K562 (cell line): ENCODE measurements at regions not wholly inside any gene's neighbourhood (a gene's known extent, or its start where the extent isn't known, plus 50 kb on each side); places are given as distances from the start of the nearest gene placed in this dataset.

Experiments used
- ATAC-seq: fragments of 200-7000 bp; cut with Tn5 transposase; 3 replicates; pipeline ENCODE4 v1.9.1; 2020; ENCODE audit warnings: moderate library complexity
- BruUV-seq: library from RNA; stranded (reverse); fragments of 400-500 nt; replicated peaks from 2 replicates; lab custom pipeline; 2021; lab: Mats Ljungman, UMichigan
- CTCF ChIA-PET: fragments of 300-600 bp; formaldehyde crosslinking; extraction: SDS; loops from one replicate; lab custom pipeline; 2021; ENCODE audit warnings: low intra/inter-chr PET ratio; lab: Yijun Ruan, JAX
- POLR2A ChIA-PET: fragments of 300-600, 350-650 bp; sonication (Branson Sonifier 250); formaldehyde crosslinking; extraction: SDS; loops from one replicate; lab custom pipeline; 2021; ENCODE audit warnings: antibody characterized with exemption, inconsistent platforms; lab: Yijun Ruan, JAX
- DNase-seq, 4 experiments: peaks; one replicate each; pipeline versions ENCODE4 v3.0.0 to v3.0.0-alpha.2; 2011 to 2018; ENCODE audit warnings: low spot score in 3 of 4, mixed read lengths in 3 of 4; ENCODE audit errors: extremely low read depth in 1 of 4
- FAIRE-seq: peaks from 2 replicates; lab custom pipeline; 2011; peaks lifted over from hg19 to GRCh38; lab: Jason Lieb, UNC
- H2AFZ ChIP-seq: 2 replicates; pipeline ENCODE4 v1.6.0; 2011; ENCODE audit warnings: low read depth, low read length, control low read depth, inconsistent platforms
- H3K27ac ChIP-seq: fragments of 200-600 bp; 3 replicates; pipeline ENCODE4 v1.8.0; 2011; ENCODE audit warnings: low read depth, mild to moderate bottlenecking, control low read depth, inconsistent platforms, low read length, moderate library complexity, mixed read lengths; ENCODE audit errors: extremely low read depth
- H3K27me3 ChIP-seq, 2 experiments: fragments of 300-600 bp in 1 of 2; 2 replicates in 1 of 2; 3 replicates in 1 of 2; pipeline versions ENCODE4 v1.6.0 to v1.8.0; 2011; ENCODE audit warnings: inconsistent platforms in 2 of 2, low read length in 2 of 2, mild to moderate bottlenecking in 1 of 2, mixed read lengths in 1 of 2, moderate library complexity in 1 of 2; ENCODE audit not compliant: control insufficient read depth in 2 of 2, insufficient read depth in 2 of 2
- H3K36me3 ChIP-seq: fragments of 300-600 bp; 3 replicates; pipeline ENCODE4 v1.8.0; 2011; ENCODE audit warnings: mild to moderate bottlenecking, low read length, inconsistent platforms; ENCODE audit not compliant: control insufficient read depth, insufficient read depth
- H3K4me1 ChIP-seq, 2 experiments: fragments of 200-600 bp in 1 of 2; replicated peaks in 1 of 2; 2 replicates in 1 of 2; 3 replicates in 1 of 2; pipeline versions ENCODE4 v1.5.1 to v1.8.0; 2011; ENCODE audit warnings: inconsistent platforms in 2 of 2, low read length in 2 of 2, mild to moderate bottlenecking in 1 of 2, mixed read lengths in 1 of 2, moderate library complexity in 1 of 2; ENCODE audit not compliant: control insufficient read depth in 2 of 2, insufficient read depth in 2 of 2
- H3K4me2 ChIP-seq: 2 replicates; pipeline ENCODE4 v1.6.1; 2011; ENCODE audit warnings: low read length, control low read depth, inconsistent platforms, mixed read lengths; ENCODE audit not compliant: insufficient read depth
- H3K4me3 ChIP-seq: fragments of 200-600 bp; sonication (generic), shearing (Covaris generic); 2 replicates; pipeline ENCODE4 v1.5.1; 2016; ENCODE audit warnings: control low read depth, inconsistent platforms
- H3K79me2 ChIP-seq: fragments of 200-600 bp; 3 replicates; pipeline ENCODE4 v1.8.0; 2011; ENCODE audit warnings: low read length, inconsistent platforms; ENCODE audit not compliant: control insufficient read depth, insufficient read depth
- H3K9ac ChIP-seq, 2 experiments: 2 replicates each; pipeline versions ENCODE4 v1.6.0 to v1.6.1; 2011; ENCODE audit warnings: low read depth in 2 of 2, low read length in 2 of 2, control low read depth in 1 of 2, inconsistent platforms in 1 of 2, mild to moderate bottlenecking in 1 of 2, mixed read lengths in 1 of 2; ENCODE audit not compliant: insufficient read depth in 1 of 2
- H3K9me1 ChIP-seq: one replicate; pipeline ENCODE4 v1.6.0; 2011; ENCODE audit warnings: inconsistent platforms, mild to moderate bottlenecking, low read length, moderate library complexity; ENCODE audit not compliant: control insufficient read depth, insufficient read depth
- H3K9me3 ChIP-seq: replicated peaks from 2 replicates; pipeline ENCODE4 v1.5.1; 2011; ENCODE audit warnings: low read depth, low read length, inconsistent platforms; ENCODE audit not compliant: control insufficient read depth, insufficient read depth
- H4K20me1 ChIP-seq: replicated peaks from 2 replicates; pipeline ENCODE4 v1.6.1; 2011; ENCODE audit warnings: low read length, inconsistent platforms, mixed read lengths; ENCODE audit not compliant: control insufficient read depth, insufficient read depth
- IRF1 ChIP-seq: sonication (generic); formaldehyde crosslinking; IDR thresholded peaks from 2 replicates; pipeline ENCODE4 v1.8.0; 2022; ENCODE audit warnings: missing genetic modification reagents, mild to moderate bottlenecking, borderline replicate concordance
- STAT6 ChIP-seq: sonication (generic); formaldehyde crosslinking; IDR thresholded peaks from 2 replicates; pipeline ENCODE4 v1.8.1; 2023; ENCODE audit warnings: mild to moderate bottlenecking, missing genetic modification reagents
- ZNF41 ChIP-seq: fragments of 250-450 bp; sonication (Bioruptor Pico); conservative IDR thresholded peaks from 2 replicates; pipeline ENCODE4 v1.4.0; 2020; ENCODE audit warnings: mild to moderate bottlenecking
- WGBS: fragments of 100-300 bp; shearing (Covaris generic); methylation state at CpG from one replicate; pipeline ENCODE4 v1.1.6; 2016; ENCODE audit warnings: low coverage, mixed read lengths; ENCODE audit not compliant: insufficient coverage; ENCODE audit errors: missing lambda C conversion rate; 5-methylcytosine and 5-hydroxymethylcytosine counted together
- in situ Hi-C: fragments of 300-500 bp; cut with MboI; formaldehyde crosslinking; loops from 4 replicates; pipeline ENCODE4 v1.15.0; 2018; ENCODE audit warnings: inconsistent platforms, mixed read lengths
- intact Hi-C: fragments of 100-400 bp; cut with micrococcal nuclease; formaldehyde crosslinking; loops from 2 replicates; pipeline ENCODE4 v1.14.2; 2022

GRCh38 chr16:11409398-11409797 lies 64.1 kb downstream of the RMI2 start:
- Histone ChIP-seq H3K4me3 (no peak overlapping the region), H2AFZ (no peak overlapping the region), H3K4me2 (no peak overlapping the region), H3K36me3 (no peaks in the 10 kb centered on the region), H4K20me1 (peaks cover 5% of the 10 kb centered on the region; the same call in 1 of the 2 replicates), H3K27ac (no peak overlapping the region), H3K27me3 (peaks cover 0 to 25% of the 10 kb centered on the region in 2 experiments; a peak in 4 of 5 replicates), H3K9ac (no peak overlapping the region), H3K4me1 (peaks cover 0 to 15% of the 10 kb centered on the region in 2 experiments; a peak in 1 of 5 replicates), H3K79me2 (no peaks in the 10 kb centered on the region), H3K9me1 (no peaks in the 10 kb centered on the region), H3K9me3 (no peaks in the 10 kb centered on the region)
- in situ Hi-C loops (loop anchor here (5.0 to 10.0 kb wide), 2 partner anchors 245 to 403 kb away; no protein-coding TSS in a partner anchor), intact Hi-C loops (loop anchor here (5.0 to 10.0 kb wide), 3 partner anchors 115 to 403 kb away; a partner anchor contains a TSS)
- no peak for TF ChIP-seq STAT6 (CRISPR knock-in tag)
- no peak for TF ChIP-seq ZNF41 (CRISPR knock-in tag)
- no peak for TF ChIP-seq IRF1
- FAIRE-seq (no peak), ATAC-seq (no peak), DNase-seq (no peak)
- POLR2A ChIA-PET, result no interaction called here
- BruUV-seq, result no TSS peak
- CTCF ChIA-PET, result interaction anchor here (0.6 kb wide), 1 partner anchor 465 kb away, joined by 5 read pairs; the partner anchor contains the start of gene CLEC16A
- WGBS, result 21% methylated on average over 6 of the region's 6 CpGs
